PC-3 (cell line): ENCODE measurements at regions not wholly inside any gene's neighbourhood (a gene's known extent, or its start where the extent isn't known, plus 50 kb on each side); places are given as distances from the start of the nearest gene placed in this dataset.

Source experiments
- CTCF ChIP-seq: fragments of 300-600 bp; sonication (generic); conservative IDR thresholded peaks from 2 replicates; pipeline ENCODE4 v1.5.1; 2017; ENCODE audit warnings: antibody characterized with exemption, low read depth, mild to moderate bottlenecking, low read length
- EZH2 ChIP-seq: fragments of 300-600 bp; sonication (generic); IDR thresholded peaks from one replicate; pipeline ENCODE4 v1.6.1; 2017; ENCODE audit warnings: antibody characterized with exemption, mild to moderate bottlenecking, low read length; ENCODE audit not compliant: unreplicated experiment

GRCh38 chr21:41597811-41598231 lies 89.9 kb upstream of the TMPRSS2 start:
- TF ChIP-seq CTCF (no peak), EZH2 (no peak)
